PC-3 (cell line): ENCODE measurements at regions not wholly inside any gene's neighbourhood (a gene's known extent, or its start where the extent isn't known, plus 50 kb on each side); places are given as distances from the start of the nearest gene placed in this dataset.

ENCODE experiments used
- ATAC-seq: fragments of 200-7000 bp; cut with Tn5 transposase; 2 replicates; pipeline ENCODE4 v1.9.1; 2020; ENCODE audit warnings: mild to moderate bottlenecking, moderate library complexity
- BruUV-seq: library from RNA; stranded (reverse); fragments of 400-500 nt; replicated peaks from 2 replicates; lab custom pipeline; 2021; lab: Mats Ljungman, UMichigan
- CTCF ChIA-PET: fragments of 300-600 bp; sonication (Branson Sonifier 250); formaldehyde crosslinking; loops from one replicate; lab custom pipeline; 2022; ENCODE audit warnings: antibody characterized with exemption; lab: Charles Lee
- POLR2A ChIA-PET: fragments of 300-600 bp; sonication (Branson Sonifier 250); formaldehyde crosslinking; loops from one replicate; lab custom pipeline; 2022; ENCODE audit warnings: antibody characterized with exemption; ENCODE audit not compliant: unreplicated experiment; lab: Charles Lee
- DNase-seq: peaks from one replicate; pipeline ENCODE4 v3.0.0-alpha.2; 2015
- H2AFZ ChIP-seq: fragments of 300-600 bp; sonication (generic); 2 replicates; pipeline ENCODE4 v1.6.0; 2016; ENCODE audit warnings: antibody characterized with exemption, low read length
- H3F3A ChIP-seq: fragments of 300-600 bp; sonication (generic); one replicate; pipeline ENCODE4 v1.6.0; 2017; ENCODE audit warnings: antibody characterized with exemption, low read length, control low read depth, mild to moderate bottlenecking; ENCODE audit not compliant: unreplicated experiment
- H3K27ac ChIP-seq: fragments of 300-600 bp; sonication (generic); 2 replicates; pipeline ENCODE4 v1.5.1; 2016; ENCODE audit warnings: mild to moderate bottlenecking, low read length
- H3K27me3 ChIP-seq: fragments of 300-600 bp; sonication (generic); 2 replicates; pipeline ENCODE4 v1.6.1; 2016; ENCODE audit warnings: low read length, mixed read lengths
- H3K36me3 ChIP-seq: fragments of 300-600 bp; sonication (generic); 2 replicates; pipeline ENCODE4 v1.6.1; 2016; ENCODE audit warnings: low read depth, mixed run types, low read length, mixed read lengths
- H3K4me1 ChIP-seq: fragments of 300-600 bp; sonication (generic); 2 replicates; pipeline ENCODE4 v1.5.1; 2016; ENCODE audit warnings: low read length; ENCODE audit not compliant: insufficient read depth
- H3K4me2 ChIP-seq: fragments of 300-600 bp; sonication (generic); 2 replicates; pipeline ENCODE4 v1.6.0; 2016; ENCODE audit warnings: low read length
- H3K4me3 ChIP-seq: fragments of 300-600 bp; sonication (generic); 2 replicates; pipeline ENCODE4 v1.5.1; 2016; ENCODE audit warnings: mild to moderate bottlenecking, low read length, mixed read lengths
- H3K79me2 ChIP-seq: fragments of 300-600 bp; sonication (generic); 2 replicates; pipeline ENCODE4 v1.6.1; 2017; ENCODE audit warnings: low read length, mixed read lengths
- H3K9ac ChIP-seq: fragments of 300-600 bp; sonication (generic); 2 replicates; pipeline ENCODE4 v1.6.0; 2016; ENCODE audit warnings: mild to moderate bottlenecking, low read length
- H3K9me2 ChIP-seq: fragments of 300-600 bp; sonication (generic); replicated peaks from 2 replicates; pipeline ENCODE4 v1.6.1; 2016; ENCODE audit warnings: mixed run types, low read length, mixed read lengths
- H3K9me3 ChIP-seq: fragments of 300-600 bp; sonication (generic); 2 replicates; pipeline ENCODE4 v1.6.1; 2016; ENCODE audit warnings: low read length, mixed read lengths
- H4K20me1 ChIP-seq: fragments of 300-600 bp; sonication (generic); 2 replicates; pipeline ENCODE4 v1.6.1; 2016; ENCODE audit warnings: low read length, mixed read lengths
- CTCF ChIP-seq: fragments of 300-600 bp; sonication (generic); conservative IDR thresholded peaks from 2 replicates; pipeline ENCODE4 v1.5.1; 2017; ENCODE audit warnings: antibody characterized with exemption, low read depth, mild to moderate bottlenecking, low read length
- EZH2 ChIP-seq: fragments of 300-600 bp; sonication (generic); IDR thresholded peaks from one replicate; pipeline ENCODE4 v1.6.1; 2017; ENCODE audit warnings: antibody characterized with exemption, mild to moderate bottlenecking, low read length; ENCODE audit not compliant: unreplicated experiment
- EZH2phosphoT487 ChIP-seq: fragments of 300-600 bp; sonication (generic); IDR thresholded peaks from 2 replicates; pipeline ENCODE4 v1.6.1; 2018; ENCODE audit warnings: mild to moderate bottlenecking, antibody characterized with exemption, low read length, borderline replicate concordance
- intact Hi-C: fragments of 100-400 bp; cut with micrococcal nuclease; formaldehyde crosslinking; loops from 2 replicates; pipeline ENCODE4 v1.9.0; 2023

- POLR2A ChIA-PET, result no interaction called here
These were observed 244.3 kb upstream of the NR2F2 start for GRCh38 chr15:96086164-96086563.

GRCh38 chr15:96087180-96087884 is 243.2 kb upstream of the NR2F2 start:
- no peak for ATAC-seq
- no peak for DNase-seq
- no peaks in the 10 kb centered on the region for H4K20me1 ChIP-seq
- no peaks in the 10 kb centered on the region for H3K9me3 ChIP-seq
- H3K4me3 ChIP-seq, result no peak overlapping the region
- H3K27me3 ChIP-seq, result no peaks in the 10 kb centered on the region
- no peaks in the 10 kb centered on the region for H3K9me2 ChIP-seq
- ChIA-PET CTCF (interaction anchor here (0.6 kb wide), 1 partner anchor 136 kb away, joined by 3 read pairs; no protein-coding TSS in a partner anchor), POLR2A (no interaction called here)
- H3K4me1 ChIP-seq, result no peaks in the 10 kb centered on the region
- no peak overlapping the region for H3K4me2 ChIP-seq
- no peak overlapping the region for H3K9ac ChIP-seq
- H3F3A ChIP-seq, result no peaks in the 10 kb centered on the region
- H2AFZ ChIP-seq, result no peak overlapping the region
- H3K79me2 ChIP-seq, result no peaks in the 10 kb centered on the region
- intact Hi-C loops, result no loop called here
- no peak overlapping the region for H3K27ac ChIP-seq
- TF ChIP-seq CTCF (no peak), EZH2 (no peak)
- no peaks in the 10 kb centered on the region for H3K36me3 ChIP-seq
- no TSS peak for BruUV-seq

More at GRCh38 chr15:96086164-96086563, 244.3 kb upstream of the NR2F2 start:
- CTCF ChIA-PET, result no interaction called here
- H2AFZ ChIP-seq, result no peak overlapping the region
- H3K27ac ChIP-seq, result no peak overlapping the region
- no peaks in the 10 kb centered on the region for H3K4me1 ChIP-seq
- DNase-seq (no peak), ATAC-seq (no peak)
- no peaks in the 10 kb centered on the region for H3K9me2 ChIP-seq
- intact Hi-C loops, result no loop called here
- no peak overlapping the region for H3K4me2 ChIP-seq
- no peaks in the 10 kb centered on the region for H4K20me1 ChIP-seq
- BruUV-seq, result no TSS peak
- no peak overlapping the region for H3K9ac ChIP-seq
- H3K79me2 ChIP-seq, result no peaks in the 10 kb centered on the region
- H3K36me3 ChIP-seq, result no peaks in the 10 kb centered on the region
- no peaks in the 10 kb centered on the region for H3K9me3 ChIP-seq
- H3K27me3 ChIP-seq, result no peaks in the 10 kb centered on the region
- H3K4me3 ChIP-seq, result no peak overlapping the region
- no peaks in the 10 kb centered on the region for H3F3A ChIP-seq
- TF ChIP-seq EZH2 (no peak), EZH2phosphoT487 (no peak), CTCF (no peak)

GRCh38 chr15:96088650-96089049 is 241.8 kb upstream of the NR2F2 start:
- no peaks in the 10 kb centered on the region for H3K4me1 ChIP-seq
- H3K4me2 ChIP-seq, result no peak overlapping the region
- no peak overlapping the region for H3K4me3 ChIP-seq
- DNase-seq (no peak), ATAC-seq (no peak)
- intact Hi-C loops, result no loop called here
- no peaks in the 10 kb centered on the region for H3K36me3 ChIP-seq
- no peaks in the 10 kb centered on the region for H4K20me1 ChIP-seq
- H3K9me3 ChIP-seq, result no peaks in the 10 kb centered on the region
- no peak overlapping the region for H3K27ac ChIP-seq
- BruUV-seq, result no TSS peak
- TF ChIP-seq CTCF (no peak), EZH2 (no peak), EZH2phosphoT487 (no peak)
- ChIA-PET POLR2A (no interaction called here), CTCF (no interaction called here)
- no peak overlapping the region for H2AFZ ChIP-seq
- H3K27me3 ChIP-seq, result no peaks in the 10 kb centered on the region
- H3K79me2 ChIP-seq, result no peaks in the 10 kb centered on the region
- H3K9ac ChIP-seq, result no peak overlapping the region
- no peaks in the 10 kb centered on the region for H3F3A ChIP-seq
- no peaks in the 10 kb centered on the region for H3K9me2 ChIP-seq
